GM19351 (cell line): ENCODE measurements at regions not wholly inside any gene's neighbourhood (a gene's known extent, or its start where the extent isn't known, plus 50 kb on each side); places are given as distances from the start of the nearest gene placed in this dataset.

Experiments
- ATAC-seq: cut with Tn5 transposase; IDR thresholded peaks from one replicate; pipeline ENCODE4 v1.9.1; 2021; ENCODE audit warnings: mild to moderate bottlenecking, moderate library complexity; ENCODE audit not compliant: unreplicated experiment

DNA sequence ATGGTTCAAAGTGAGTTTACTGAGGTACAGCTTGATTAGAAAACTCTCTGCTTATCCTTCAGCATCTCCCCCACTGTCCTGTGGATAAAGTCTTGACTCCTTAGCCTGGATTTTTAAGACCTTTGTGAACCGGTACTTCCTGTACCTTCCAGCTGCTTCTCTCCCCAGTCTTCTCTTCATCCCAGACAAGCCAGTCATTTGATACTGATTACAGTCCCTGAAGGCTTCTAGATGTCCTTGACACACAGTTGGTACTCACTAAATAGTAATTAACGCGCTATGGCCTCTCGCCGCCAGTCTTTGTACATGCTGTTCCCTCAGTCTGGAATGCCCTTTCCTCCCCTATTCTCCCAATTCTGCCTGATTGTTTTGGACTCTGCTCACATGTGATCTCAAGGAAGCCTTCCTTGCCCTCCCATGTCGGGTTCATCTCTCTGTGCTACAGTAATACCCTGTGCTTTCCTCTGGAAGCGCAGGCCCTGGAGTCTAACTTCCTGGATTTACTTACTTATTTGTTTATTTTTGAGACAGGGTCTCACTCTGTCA, 50.6 kb upstream of the PTGR2 start:
- ATAC-seq, result no peak

DNA sequence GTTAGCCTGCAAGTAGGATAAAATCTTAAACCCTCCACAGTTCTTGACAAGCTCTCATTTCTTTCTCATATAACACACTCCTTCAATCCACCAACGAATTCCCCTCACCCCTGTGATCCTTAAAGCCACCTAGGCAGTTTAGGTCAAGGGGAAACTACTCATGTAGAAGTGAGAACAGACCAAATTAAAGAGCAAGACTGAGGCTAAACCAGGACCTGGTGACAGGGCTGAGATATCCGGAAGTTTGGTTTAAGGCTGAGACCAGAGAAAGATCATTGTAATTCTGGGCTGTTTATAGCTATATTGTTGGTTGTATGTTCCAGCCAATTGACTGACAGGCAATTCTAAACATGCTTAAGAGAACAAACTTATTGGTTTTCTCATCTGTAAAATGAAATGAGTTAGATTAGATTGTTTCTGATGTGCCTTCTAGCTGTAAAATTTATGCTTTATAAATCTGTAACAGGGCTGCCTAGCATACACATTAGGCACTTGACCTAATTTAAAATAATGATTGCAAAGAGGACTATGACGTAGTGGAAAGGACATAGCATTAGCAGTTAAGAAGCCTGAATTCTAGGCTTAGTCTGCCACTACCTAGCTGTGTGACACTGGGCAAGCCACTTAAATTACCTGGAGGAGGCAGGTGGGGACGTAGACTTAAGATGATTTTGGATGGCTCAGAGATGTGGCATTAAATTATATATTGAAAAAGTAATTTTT, 53.9 kb upstream of the PTGR2 start:
- no peak for ATAC-seq

DNA sequence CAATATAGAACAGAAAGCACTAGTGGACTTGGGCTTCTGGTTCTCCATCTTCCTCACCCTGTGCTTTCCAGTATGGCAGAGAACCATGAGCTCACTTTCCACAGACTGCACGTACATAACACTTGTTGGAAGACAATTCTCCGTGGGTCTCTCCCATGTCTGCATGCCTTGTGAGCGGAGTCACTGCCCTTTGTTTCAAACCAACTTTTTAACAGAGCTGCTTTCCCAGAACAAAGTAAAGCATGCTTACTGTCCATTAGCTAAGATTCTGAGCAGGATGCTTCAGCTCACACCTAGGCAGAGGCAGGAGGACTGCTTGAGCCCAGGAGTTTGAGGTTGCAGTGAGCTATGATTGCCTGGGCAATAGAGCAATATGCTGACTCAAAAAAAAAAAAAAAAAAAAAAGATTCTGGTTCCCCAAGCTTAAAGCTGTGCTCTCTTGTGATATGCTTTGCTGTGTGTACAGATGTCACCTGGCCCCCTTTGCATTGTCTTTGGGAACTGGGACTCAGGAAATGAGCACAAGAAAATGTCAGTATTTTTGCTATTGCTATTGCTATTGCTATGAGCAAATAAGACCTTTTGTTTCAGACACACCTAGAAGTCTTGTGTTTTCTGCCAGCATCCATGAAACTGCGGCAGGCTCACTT, 54.6 kb upstream of the PTGR2 start:
- no peak for ATAC-seq

DNA sequence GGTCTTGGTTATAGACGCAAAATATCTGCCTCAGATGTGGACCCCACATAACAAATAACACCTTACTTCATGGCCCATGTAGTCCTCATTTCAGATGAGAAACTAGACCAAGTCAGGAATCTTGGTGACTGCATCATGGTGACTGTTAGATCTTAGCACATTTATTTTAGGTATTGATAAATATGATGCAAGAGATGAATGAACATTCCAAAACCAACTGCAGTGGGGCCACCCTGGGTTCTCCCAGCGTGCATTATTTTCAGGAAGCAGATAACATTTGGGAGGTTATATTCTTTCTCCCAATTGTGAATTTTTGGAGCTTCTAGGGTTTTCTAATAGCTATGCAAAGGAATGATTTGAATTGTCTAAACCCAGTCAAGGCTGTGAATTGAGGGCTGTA, 55.2 kb upstream of the PTGR2 start:
- no peak for ATAC-seq

DNA sequence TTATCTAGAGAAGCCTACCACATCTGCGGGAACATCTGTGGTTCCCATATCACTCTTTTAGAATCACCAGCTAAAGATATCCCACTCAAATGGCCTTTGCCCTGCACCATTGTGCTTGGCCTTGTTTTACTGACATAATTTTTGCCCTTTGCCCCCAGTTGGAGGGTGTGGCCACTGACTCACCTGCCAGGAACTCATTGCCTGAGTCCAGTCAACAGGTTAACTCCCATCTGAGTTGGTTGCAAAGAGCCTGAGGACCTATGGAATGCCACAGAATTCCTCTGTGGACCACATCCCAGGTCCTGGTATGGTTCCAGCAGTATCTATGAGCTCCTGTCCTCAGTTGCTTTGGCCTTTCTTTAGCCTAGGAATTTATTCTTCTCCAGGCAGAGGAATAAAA, 55.7 kb upstream of the PTGR2 start:
- no peak for ATAC-seq

DNA sequence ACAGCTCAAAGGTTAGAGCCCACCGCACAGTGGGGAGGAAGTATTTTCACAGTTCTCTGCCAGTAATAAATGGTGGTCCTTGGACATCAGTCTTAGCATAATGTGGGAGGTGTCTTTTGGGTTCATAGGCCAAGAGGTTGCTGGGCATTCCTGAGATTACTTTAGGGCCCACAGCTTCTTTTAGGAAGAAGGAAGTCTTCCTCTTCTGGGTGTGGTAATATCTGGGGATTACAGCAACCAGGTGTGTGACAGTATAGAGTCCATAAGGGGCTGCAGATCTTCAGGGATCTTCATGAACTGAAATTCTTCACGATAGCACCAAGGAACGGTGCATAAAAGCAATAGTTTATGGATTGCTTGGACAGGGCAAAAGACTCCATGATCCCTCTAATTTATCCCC, 56.2 kb upstream of the PTGR2 start:
- no peak for ATAC-seq

DNA sequence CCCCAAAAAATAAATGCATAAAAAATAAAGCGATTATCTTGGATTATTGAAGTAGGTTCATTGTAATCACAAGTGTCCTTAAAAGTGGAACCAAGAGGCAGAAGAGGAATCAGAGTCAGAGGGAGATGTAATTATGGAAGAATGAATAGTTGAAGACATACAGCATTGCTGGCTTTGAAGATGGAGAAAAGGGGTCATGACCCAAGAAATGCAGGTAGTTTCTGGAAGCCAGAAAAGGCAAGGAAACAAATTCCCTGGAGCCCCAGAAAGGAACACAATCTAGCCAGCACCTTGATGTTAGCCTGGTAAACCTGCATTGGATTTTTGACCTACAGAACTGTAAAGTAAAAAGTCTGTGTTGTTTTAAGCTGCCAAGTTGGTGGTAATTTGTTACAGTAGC, 57.5 kb upstream of the PTGR2 start:
- no peak for ATAC-seq

DNA sequence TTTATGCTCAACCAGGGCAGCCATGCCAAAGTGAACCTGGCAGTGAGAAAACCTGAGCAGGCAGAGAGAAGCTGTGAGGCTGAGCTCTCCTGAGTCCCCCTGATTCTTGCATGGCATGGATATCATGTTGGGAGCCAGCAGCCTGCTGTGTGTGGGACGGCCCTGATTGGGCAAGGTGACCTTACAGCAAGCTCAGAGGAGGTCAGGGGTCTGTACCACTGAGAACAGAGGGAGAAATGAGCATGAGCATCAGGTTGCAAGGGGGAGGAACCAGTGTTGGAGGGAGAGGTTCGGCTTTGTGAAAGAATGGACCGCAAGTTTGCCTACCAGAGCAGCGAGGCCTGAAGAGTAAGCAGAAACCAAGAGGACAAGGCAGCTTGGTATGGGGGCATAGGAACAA, 59.1 kb upstream of the PTGR2 start:
- no peak for ATAC-seq

DNA sequence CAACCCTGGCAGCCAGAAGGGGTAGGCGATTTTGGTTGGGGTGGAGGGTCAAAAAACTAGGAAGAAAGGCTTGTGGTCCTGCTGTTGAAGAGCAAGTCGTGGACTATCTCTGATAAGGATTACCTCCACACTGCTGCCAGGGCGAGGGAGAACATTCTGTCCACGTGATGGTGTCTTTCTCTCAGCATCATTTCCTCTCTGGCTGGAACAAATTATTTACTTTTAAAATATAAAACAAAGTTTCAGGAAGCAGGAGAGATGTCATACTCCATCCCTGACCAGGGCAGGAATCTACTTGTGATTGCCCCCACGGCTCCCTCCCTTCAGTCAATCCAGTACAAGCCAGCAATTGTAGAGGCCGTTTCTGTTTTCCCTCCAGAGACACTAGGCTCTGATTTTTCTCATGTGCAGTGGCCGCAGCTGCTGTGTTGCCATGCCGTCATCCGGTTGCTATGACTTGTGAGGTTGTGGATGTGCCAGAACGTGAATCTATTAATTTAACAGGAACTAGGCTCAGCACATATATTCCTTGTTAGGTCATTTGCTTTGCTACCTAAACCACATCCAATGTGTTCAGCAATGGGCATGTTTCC, 61.5 kb upstream of the PTGR2 start:
- no peak for ATAC-seq

DNA sequence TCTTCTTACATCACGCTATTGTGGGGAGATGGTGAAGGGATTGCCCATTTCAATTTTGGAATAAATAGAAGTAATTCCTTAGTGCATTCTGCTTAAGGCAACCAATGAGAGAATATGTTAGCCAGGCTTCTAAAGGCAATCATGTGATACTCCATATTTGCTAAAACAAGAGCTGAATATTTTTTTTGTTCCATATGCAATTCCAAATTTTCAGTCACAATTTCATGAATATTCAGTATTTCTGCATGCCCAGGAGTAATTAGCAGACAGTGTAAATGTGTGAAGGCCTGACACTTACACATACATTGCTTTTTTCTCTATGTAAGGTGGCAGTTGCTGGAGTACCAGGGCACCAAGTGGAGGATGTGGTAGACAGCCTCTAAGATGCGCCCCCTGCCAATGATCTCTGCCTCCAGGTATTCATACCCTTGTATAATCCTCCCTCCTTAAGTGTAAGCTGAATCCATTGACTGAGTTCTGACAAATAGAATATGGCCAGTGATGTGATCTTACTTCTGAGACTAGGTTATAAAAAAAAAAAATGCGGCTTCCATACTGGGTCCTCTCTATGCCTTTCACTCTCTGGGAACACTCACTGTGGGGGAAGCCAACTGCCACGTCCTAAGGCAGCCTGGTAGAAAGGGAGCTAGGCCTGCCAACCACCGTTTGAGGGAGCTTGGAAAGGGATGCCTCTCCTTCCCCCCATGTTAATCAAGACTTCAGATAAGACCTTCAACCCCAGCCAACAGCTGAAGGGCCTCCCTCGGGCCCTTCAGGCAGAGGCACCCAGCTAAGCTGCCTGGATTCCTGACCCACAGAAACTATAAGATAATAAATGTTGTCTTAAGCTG, 62.7 kb upstream of the PTGR2 start:
- ATAC-seq, result no peak

DNA sequence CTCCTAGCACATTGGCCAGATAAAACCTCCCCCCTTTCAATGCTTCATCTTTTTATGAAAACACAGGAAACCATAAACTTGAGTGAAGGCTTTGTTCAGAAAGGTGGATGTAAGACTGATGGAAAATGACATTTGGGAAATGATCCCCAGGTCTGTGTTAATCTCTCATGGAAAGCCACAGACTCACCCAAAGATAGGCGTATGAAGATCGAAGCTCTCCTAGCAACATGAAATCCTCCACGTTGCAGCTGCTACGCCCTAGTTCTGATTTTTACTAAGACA, 63.4 kb upstream of the PTGR2 start:
- ATAC-seq, result no peak

DNA sequence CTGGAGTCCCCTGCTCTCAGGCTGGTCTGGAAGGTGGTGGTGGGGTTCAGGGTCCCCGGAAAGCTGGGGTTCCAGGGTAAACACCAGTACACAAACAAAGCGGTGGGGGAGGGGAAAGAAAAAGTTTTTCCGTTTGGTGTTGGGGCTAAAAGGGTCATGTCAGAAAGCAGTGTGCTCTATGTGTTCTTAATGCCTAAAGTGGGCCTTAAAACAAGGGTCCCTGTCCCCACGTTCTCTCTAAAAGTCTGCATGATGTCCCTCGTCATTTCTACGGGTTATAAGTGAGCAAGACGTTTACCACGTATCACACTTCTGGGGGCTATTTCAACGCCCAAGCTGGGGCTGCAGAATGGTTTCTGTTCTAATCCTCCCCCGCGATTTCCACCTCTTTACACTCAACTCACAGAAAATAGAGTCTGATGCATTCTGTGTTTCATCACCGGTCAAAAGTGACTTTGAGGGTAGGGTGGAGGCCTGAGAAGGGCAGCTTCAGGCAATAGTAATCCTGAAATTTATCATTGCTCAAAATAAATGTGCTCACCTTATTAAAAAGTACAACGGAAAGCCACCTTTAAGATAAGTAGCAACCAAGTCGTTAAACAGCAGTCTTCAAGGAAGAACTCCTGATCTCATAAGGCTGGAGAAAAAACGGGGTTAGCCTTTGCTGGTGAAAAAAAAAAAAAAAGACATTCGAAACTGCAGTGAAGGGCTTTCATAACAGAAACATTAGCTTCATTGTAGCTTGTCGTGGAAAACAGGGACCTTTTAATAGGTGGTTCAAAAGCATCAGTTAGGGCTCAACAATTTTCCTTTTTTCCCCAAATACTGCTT, 63.9 kb upstream of the PTGR2 start:
- ATAC-seq, result peak; percentile 47

DNA sequence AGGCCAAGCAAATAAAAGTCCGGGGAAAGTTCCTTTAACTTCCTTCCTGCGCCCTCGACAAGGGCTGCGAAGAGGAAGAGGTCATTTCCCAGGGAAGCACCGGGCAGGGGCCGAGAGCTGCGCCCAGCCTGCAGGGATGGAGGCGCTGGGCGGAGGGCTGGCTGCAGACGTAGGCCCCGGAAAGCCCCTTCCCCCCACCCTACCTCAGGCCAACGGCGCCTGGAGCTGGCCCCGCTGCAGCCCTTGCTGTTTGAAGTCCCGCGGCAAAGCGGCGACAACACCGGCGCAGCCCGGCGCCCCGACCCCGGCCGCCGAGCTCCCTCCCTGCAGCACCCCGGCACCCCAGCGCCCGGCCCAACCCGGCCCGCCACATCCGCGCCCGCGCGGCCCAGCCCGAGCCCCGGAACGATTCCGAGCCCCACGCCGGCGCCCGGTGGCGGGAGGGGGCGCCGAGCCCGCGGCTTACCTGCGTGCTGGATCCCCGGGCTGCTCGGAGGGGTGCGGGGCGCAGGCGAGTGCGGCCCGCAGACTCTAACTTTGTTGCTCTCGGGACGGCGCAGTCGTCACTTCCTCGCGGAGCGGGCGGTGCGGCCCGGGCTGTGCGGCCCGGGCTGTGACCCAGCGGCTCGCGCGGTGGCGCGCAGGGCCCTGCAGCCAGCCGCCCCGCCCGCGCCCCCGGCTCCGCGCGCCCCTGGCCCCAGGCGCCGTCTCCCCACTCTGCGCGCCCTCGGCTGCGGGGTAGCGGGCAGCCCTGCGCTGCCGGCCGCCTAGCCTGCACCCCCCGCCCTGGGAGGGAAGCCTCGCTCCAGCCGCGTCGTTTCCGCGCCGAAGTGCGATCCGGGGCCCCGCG, 64.8 kb upstream of the PTGR2 start:
- peak; percentile 35 for ATAC-seq

DNA sequence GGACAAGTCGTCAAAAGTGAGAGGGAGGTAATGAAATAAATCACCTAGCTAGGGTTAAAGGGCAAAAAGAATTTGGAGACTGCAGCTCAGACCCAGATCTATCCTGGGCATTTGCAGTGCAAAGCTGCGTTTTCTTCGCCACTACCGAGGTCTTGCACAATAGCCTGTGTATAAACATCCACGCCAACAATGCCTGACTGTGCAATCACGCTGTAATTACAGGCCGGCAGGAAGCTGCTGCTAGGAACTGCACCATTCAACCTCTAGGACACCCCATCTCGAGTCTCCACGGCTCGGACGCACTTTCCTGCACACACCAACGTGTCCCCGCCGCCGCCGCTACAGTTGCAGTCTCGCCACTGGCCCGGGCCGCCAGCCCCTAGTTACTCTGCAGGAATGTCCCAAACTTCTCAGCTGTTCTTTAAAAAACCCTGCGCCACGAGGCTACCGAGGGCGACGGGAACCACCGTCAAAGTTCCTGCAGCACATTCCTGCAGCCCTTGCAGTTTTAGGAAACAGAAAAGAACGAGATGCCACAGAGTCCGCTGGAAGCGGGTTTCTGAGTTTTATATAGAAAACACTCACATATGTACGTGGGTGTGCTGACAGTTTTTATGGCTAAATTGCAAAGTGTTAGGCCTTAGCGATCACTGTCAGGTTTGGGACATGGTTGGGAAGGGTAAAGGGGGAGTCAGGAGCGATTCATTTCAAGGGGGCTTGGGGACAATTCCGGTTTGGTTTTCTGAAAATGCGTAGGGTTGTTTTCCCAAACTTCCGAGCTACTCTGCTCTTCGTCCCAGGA, 65.6 kb upstream of the PTGR2 start:
- ATAC-seq, result peak; percentile 48

DNA sequence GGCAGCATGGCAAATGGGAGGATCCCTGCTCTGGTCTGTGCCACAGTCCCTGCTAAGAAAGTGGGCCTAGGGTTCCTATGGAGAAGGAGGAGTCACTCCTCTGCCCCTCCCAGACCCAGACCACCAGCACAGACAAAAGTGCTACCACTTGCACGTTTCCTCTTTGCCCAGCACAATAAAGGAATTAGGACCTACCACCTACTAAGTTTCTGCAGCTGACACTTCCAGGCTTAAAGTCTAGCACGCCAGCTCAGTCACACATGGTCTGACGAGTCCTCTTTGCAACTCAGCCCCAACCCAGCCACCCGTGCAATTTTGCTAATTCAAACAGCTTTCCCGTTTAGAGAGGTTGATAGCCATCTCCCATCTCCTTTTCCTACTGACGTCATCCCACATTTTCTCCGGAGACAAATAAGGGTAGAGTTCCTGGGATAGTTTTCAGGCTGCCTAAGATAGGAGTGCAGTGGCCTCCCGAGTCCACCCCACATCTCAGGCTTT, 66.2 kb upstream of the PTGR2 start:
- no peak for ATAC-seq

DNA sequence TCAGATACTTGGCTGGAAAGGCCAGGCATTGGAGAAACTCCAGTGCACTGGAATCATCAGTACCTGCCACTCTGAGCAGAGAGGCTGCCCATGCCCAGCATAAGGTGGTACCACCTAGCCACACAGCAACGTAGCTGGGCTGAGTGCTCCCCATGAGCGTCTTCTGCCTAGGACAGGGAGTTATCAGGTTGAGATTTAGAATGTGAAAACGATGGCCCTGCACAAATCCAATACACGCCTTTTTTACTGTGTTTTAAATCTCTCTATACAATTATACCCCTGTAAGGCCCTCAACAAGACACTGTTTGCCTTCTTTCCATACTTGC, 66.7 kb upstream of the PTGR2 start:
- no peak for ATAC-seq

DNA sequence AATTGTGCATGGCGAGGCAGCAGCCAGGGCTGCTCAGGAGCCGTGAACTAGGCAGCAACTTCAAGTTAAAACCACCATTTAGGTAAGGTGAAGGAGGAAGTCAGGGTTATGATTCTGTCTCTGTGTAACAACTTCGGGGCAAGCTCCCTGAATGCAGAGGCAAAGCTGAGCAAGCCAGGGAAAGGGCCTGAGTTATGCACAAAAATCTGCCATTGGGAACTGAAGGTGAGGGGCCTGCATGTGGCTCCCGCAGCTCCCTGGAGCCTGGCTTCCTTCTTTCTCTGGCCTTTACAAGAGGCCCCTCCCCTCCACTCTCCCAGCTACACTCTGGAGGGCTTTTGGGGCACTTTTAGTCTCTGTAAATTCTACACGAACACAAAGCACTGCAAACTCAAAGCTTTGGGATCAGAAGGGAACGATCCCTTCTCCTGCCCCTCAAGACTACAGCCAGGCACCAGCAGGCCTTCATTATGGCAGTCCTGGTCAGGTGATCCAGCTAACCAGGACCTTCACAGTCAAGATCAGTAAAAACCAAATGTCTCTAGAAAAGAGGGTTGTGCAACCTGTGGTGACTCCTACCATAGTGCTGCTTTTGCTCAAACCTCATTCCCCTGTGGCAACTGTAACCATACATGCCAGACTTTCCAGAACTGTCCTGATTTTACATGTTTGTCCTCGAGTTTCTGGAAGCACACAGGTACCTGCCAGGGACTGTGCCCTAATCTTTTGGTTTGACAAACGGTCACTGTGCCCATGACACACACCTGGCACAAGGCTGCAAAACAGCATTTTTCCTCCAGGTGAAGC, 67.2 kb upstream of the PTGR2 start:
- no peak for ATAC-seq

DNA sequence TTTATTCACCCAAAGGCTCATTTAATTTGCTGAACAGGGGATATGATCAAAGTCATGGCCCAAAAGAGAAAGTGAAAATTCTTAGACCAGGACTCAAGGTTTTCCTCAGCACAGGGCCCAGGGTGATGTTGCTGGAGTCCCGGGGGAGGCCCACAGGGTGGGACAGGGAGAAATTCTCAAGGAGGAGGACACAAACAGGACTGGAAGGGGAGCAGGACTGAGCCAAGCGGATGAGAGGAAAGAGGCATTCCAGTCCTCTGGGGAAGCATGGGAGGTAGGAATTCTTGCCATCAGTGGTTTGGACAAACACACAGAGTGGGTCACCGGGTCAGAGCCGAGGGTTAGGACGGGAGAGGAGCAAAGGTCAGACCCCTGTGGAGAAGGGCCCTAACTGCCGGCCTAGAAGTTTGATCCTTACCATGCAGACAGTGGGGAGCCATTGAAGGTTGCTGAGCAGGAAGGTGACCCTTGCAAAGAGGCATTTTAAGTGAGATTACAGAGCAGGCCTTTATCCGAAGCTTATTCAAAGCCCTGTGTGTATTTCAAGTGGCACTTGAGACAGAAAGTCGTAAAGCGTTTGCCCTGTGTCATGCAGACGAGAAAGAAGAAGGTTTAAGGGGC, 68.4 kb upstream of the PTGR2 start:
- no peak for ATAC-seq
